Vagina (tissue), 2 donors: ENCODE measurements at regions not wholly inside any gene's neighbourhood (a gene's known extent, or its start where the extent isn't known, plus 50 kb on each side); places are given as distances from the start of the nearest gene placed in this dataset.

Experiments used
- POLR2A ChIP-seq, 2 donors: fragments of 450-650 bp; IDR thresholded peaks; one replicate each; pipeline ENCODE4 v1.6.1; 2017; ENCODE audit warnings: antibody characterized with exemption in 2 of 2, mild to moderate bottlenecking in 2 of 2, moderate library complexity in 2 of 2
- POLR2AphosphoS5 ChIP-seq, 2 donors: sonication (generic); formaldehyde crosslinking; IDR thresholded peaks; one replicate each; pipeline ENCODE4 v1.9.0; 2017; ENCODE audit warnings: antibody characterized with exemption in 2 of 2, mild to moderate bottlenecking in 2 of 2, low read depth in 1 of 2; ENCODE audit not compliant: insufficient read depth in 1 of 2
- TF ChIP-seq, protein P1 (sequence below), 3 experiments: fragments of 450-650 bp in 2 of 3; fragments of 200-600 bp in 1 of 3; sonication (generic) in 1 of 3; IDR thresholded peaks; one replicate each; pipeline ENCODE4 v1.5.1; 2017 to 2019; ENCODE audit warnings: antibody characterized with exemption in 3 of 3, mild to moderate bottlenecking in 2 of 3, moderate library complexity in 2 of 3

DNA sequence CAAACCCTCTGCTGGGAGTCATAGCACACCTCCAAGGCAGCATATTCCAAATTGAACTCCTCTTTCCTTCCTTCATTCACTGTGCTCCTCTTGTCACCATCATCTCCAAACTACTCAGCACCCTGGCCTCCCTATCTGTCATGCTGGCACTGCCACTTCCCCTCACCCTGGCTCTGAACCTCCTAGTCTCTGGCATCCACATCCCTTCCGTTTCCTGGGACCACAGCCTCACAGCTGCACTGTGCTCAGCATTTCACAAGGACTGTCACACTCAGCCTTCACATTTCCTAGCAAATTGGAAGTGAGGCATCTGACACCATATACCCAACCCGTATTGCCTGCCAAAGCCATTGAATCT is 124.7 kb downstream of the WDR11 start:
- TF ChIP-seq, protein P1, sequence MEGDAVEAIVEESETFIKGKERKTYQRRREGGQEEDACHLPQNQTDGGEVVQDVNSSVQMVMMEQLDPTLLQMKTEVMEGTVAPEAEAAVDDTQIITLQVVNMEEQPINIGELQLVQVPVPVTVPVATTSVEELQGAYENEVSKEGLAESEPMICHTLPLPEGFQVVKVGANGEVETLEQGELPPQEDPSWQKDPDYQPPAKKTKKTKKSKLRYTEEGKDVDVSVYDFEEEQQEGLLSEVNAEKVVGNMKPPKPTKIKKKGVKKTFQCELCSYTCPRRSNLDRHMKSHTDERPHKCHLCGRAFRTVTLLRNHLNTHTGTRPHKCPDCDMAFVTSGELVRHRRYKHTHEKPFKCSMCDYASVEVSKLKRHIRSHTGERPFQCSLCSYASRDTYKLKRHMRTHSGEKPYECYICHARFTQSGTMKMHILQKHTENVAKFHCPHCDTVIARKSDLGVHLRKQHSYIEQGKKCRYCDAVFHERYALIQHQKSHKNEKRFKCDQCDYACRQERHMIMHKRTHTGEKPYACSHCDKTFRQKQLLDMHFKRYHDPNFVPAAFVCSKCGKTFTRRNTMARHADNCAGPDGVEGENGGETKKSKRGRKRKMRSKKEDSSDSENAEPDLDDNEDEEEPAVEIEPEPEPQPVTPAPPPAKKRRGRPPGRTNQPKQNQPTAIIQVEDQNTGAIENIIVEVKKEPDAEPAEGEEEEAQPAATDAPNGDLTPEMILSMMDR (IDR thresholded peaks at IDR 0.05) = no peak
- TF ChIP-seq POLR2A (IDR thresholded peaks at IDR 0.05) = no peak
- no peak for TF ChIP-seq POLR2AphosphoS5 (IDR thresholded peaks at IDR 0.05; ENCODE audit: insufficient read depth in 1 of 2, low read depth in 1 of 2)
